ENCODE measurements at regions not wholly inside any gene's neighbourhood (a gene's known extent, or its start where the extent isn't known, plus 50 kb on each side); places are given as distances from the start of the nearest gene placed in this dataset.

DNA sequence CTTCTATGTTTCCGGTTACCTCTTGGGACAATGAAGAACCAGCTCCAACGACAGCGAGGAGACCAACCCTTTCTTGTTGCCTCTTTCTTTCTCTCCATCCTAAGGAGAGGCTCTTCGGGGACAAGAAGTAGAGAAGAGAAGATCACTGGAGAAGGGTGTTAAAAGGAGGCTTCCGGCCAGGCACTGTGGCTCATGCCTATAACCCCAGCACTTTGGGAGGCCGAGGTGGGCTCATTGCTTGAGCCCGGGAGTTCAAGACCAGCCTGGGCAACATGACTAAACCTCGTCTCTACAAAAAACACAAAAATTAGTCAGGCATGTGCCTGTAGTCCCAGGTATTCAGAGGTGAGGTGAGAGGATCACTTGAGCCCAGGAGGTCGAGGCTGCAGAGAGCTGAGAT, 90.8 kb upstream of the TNFAIP3 start:
- no peak for DNase-seq

DNA sequence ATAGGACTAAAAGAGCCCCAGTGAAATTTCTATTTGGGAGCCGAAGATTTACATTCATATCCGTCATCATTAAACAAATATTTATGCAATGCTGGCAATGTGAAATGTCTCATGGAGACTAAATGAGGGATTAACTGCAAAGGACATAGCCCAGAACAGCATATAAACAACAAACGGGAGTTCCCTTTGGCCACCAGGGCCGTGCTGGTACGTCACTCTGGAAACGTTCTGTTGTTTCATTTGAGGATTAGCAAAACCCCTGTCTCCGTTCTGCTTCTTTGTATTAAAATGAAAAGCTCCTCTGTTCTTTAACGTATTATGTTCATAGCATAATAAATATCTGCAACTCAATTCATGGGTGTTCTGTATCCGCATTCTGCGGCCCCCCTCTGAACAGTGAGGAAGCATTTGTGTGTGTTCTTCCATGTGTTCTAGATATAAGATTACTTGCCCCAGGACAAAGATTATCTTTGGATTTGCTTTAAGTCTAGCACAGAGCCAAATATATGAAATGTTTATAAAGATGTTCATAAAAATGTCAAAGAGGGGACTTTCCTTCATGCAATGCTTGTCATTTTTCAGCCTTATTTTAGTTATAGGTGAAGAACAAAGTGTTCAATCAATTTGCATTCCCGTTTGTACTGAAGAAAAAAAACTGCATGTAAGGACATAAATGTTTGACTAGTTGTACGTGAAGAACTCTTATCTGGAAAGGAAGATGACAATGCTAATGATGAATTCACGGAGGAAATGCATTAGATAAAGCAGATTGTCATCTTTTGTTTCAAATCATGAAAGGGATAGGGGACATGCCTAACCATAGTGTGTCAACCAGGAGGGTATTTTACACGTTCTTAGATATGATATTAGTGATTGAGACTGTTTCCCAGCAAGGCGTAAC, 90.0 kb upstream of the TNFAIP3 start:
- peak in 1 of 58 donors; percentile 0 for DNase-seq

GRCh38 chr6:137777687-137778075, 89.4 kb upstream of the TNFAIP3 start:
- DNase-seq = no peak

DNA sequence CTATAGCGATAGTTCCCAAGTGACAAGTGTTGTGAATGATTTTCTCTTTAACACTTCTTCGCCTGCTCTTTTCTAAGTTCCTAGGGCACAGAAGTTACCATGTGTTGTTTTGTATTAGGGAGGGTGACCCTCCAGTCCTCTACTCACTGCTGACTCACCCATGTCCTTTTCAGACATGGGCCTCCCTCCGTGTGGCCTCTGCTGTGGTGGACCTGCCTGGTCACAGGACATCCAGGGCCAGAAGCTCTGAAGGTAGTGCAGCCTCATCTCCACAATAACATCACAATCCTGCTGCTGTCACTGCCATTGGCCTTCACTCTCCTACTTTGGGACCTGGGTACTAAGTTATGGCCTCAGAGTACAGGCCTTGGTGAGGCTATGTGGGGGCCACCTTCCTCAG, 87.1 kb upstream of the TNFAIP3 start:
- no peak for DNase-seq

GRCh38 chr6:137780447-137781034, 86.5 kb upstream of the TNFAIP3 start:
- DNase-seq = no peak

DNA sequence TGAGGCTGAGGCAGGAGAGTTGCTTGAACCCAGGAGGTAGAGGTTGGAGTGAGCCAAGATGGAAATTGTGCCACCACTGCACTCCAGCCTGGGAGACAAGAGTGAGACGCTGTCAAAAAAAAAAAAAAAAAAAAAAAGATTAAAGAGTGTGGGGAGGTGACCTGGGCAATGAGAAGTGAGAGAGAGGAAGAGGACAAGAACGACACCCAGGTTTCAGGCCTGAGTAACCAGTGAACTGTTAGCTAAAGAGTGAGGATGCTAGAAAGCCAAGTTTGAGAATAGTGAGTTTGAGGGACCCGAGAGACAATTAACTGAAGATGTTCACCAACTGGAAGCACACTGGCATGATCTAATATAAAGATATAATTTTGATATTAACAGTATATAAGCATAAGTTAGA, 85.4 kb upstream of the TNFAIP3 start:
- no peak for DNase-seq

GRCh38 chr6:137782166-137783039, 84.7 kb upstream of the TNFAIP3 start:
- DNase-seq = no peak

GRCh38 chr6:137783710-137784109, 83.3 kb upstream of the TNFAIP3 start:
- DNase-seq = no peak

- DNase-seq = no peak
These were observed 82.5 kb upstream of the TNFAIP3 start for GRCh38 chr6:137784583-137784982.

DNA sequence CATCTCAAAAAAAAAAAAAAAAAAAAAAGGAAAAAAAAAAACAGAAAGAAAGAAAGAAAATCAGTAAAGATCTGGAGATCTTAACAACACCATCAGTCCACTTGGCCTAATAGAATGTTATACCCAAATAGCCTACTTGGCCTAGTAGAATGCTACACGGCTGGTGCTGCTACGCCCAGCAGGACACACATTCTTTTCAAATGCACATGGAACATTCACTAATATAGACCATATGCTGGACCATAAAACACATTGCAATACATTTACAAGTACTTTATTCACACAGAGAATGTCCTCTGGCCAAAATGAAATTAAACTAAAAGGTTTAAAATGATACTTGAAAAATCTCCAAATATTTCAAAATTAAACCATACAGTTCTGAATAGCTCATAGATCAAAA, 80.0 kb upstream of the TNFAIP3 start:
- no peak for DNase-seq

- DNase-seq = no peak
These were observed 78.8 kb upstream of the TNFAIP3 start for GRCh38 chr6:137788248-137788647.

DNA sequence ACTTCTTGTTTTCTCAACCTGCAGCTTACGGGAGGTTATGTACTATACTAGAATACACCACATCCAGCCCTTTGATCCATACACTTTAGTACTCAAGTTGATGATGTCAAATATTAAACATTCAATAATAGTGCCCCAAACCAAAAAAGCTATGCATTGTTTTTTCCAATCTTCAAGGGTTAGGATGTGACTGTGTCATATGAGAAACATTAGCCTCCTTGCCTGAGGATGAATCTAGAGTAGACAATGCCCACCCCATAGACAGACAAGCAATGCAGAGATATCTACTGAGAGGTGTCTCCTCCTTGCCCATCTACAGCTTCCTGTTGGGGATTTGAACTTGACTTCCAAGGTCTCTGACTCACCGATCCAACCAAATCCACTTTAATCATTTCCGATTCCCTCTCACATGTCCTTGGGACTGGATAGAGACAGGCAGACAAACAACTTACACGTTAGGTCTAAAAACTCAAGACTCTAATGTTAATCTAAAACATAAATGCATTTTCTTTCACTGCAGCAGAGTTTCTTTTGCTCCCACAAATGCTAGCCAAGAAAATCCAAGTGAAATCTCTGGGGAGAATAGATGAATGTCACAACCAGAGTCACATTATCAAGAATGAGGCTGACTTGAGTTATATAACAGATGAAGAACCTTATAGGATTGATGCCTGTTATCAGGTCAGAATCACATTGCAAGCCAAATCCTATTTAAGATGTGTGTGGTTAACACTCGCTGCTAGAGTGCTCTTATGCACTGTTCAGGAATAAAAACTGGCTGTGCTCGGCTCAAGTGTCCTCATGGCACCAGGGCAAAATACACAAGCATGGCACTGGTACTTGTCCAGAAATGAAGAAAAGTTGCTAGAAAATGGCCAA, 75.5 kb upstream of the TNFAIP3 start:
- DNase-seq = no peak

DNA sequence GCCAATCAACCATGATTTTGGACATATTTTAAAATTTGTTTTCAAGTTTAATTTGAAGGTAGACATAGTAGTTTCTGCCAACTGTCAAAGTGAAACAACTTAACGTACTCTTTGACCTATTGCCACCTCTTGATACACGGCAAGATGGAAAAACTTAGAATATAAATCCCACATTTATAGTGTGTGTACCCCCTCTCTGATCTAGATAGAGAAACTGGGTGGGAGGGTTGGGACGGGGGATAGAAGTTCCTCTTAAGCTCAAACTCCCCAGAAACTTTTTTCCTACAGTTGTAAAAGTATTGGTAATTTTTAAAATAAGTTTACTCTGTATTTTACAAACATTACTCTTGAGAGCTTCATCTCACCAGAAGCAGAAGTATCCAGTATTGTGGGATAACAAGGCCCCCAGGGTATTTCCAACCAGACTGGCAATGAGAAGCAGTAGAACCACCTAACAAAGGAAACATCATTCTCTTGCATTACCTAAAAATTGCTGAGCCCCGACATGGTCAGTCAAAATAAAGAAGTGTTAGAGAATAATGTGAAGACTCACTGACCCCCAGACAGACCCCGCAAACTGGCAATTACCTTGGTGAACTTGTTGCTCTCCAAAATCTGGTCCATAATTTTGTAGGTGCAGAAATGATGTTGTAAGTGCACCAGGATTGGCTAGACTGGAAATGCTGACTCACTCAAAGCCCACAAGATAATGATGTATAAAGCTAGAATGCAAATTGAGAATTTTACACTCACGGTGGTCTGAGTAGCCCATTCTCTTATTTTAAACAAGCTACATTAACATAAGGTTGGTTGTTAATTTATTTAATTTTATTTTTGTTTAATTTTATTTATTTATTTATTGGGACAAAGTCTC, 74.7 kb upstream of the TNFAIP3 start:
- no peak for DNase-seq

GRCh38 chr6:137793805-137794515, 73.1 kb upstream of the TNFAIP3 start:
- no peak for DNase-seq

- no peak for DNase-seq
These were observed 72.4 kb upstream of the TNFAIP3 start for GRCh38 chr6:137794516-137795201.

GRCh38 chr6:137795501-137795900, 71.6 kb upstream of the TNFAIP3 start:
- no peak for DNase-seq

DNA sequence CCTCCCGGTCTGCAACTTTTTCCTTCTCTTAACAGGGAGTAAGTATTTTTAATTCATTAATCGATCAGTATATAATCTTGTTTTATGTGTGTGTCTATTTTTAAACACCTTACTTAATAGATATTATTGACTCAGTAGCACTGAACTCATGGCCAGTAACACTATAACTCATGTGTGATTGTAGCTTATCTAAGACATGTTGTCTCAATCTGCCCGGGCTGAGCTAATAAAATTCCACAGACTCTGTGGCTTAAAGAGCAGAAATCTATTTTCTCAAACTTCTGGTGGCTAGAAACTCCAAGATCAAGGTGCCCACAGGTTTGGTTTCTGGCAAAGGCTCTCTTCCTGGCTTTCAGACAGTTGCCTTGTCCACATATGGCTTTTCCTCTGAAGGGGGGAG, 68.8 kb upstream of the TNFAIP3 start:
- no peak for DNase-seq

GRCh38 chr6:137798846-137799245, 68.2 kb upstream of the TNFAIP3 start:
- DNase-seq = no peak

Data from anterior cingulate cortex (tissue), 58 donors.